Head of caudate nucleus (tissue), 42 donors: ENCODE measurements at regions not wholly inside any gene's neighbourhood (a gene's known extent, or its start where the extent isn't known, plus 50 kb on each side); places are given as distances from the start of the nearest gene placed in this dataset.
"Not testable (repeated sequence)": the region's sequence is repeated elsewhere in the genome, so short reads cannot be mapped to it uniquely, and the experiment has no call there.

Experiments used
- DNase-seq, 42 donors: peaks; one replicate each; pipeline versions ENCODE4 v3.0.0 to v3.0.0-alpha.2; 2020 to 2021; ENCODE audit warnings: mixed read lengths in 7 of 42
- intact Hi-C: fragments of 100-400 bp; cut with DNase I; formaldehyde crosslinking; loops from one replicate; pipeline ENCODE4 v1.15.0; 2022

GRCh38 chr4:116243431-116243830, 841.9 kb downstream of the TRAM1L1 start:
- no peak for DNase-seq
- intact Hi-C loops: no loop called here

DNA sequence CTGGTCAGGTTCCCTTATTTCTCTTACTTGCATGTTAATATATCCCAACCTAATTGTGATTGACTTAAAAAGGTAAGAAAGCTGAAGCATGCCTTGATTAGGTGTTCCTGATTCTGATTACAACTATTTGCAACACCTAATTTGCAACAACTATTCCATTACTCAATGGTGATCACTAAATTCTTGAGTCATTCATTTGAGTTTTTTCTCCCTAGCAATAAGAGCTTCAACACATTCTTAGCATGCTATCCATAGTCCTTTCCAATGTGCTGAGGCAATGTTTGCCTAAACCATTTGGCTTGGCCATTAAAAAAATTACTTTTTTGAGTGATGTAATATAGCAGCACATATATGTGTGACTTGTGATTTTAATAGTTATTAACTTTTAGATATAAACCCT, 851.4 kb downstream of the TRAM1L1 start:
- intact Hi-C loops: no loop called here
- no peak for DNase-seq

GRCh38 chr4:116231999-116232398, 853.4 kb downstream of the TRAM1L1 start:
- intact Hi-C loops, DNase-seq: not testable (repeated sequence)

DNA sequence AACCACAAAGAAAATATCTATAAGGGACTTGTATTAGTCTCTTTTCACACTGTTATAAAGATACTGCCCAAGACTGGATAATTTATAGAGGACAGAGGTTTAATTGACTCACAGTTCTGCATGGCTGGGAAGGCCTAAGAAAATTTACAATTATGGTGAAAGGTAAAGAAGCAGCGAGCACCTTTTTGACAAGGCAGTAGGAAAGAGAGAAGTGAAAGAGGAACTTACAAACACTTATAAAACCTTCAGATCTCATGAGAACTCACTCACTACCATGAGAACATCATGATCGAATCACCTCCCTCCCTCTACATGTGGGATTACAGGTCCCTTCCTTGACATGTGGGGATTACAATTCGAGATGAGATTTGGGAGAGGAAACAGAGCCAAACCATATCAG, 856.0 kb downstream of the TRAM1L1 start:
- no peak for DNase-seq
- intact Hi-C loops: no loop called here

DNA sequence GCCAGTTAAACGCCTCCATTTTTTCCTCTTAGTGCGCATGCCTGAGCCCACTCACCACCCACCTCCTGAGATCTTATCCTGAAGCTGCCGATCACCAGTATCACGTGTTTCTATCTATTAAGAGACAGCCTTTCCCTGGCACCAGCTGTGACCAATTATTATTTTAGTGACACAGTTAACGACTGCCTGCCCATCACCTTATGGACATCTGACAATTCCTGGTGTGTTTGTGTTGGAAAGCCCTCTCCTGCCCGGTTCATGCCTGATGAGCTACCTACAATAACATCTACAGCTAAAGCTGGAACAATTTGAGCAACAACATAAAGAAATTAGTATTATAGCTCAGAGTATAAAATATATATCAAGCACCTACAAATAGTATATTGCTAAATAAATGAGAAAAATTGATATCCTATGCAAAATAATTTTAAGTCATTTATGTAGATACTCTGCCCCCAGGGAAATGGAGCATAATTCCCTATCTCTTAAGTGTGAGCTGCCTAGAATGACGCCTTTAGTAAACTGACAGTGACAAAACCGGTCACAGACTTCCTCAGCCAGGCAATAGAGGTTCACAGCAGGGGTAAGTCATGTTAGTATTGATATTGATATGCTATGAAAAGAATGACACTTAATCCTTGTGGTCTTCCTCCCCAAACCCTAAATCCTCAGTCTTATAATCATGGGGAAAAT, 862.2 kb downstream of the TRAM1L1 start:
- intact Hi-C loops: no loop called here
- no peak for DNase-seq

DNA sequence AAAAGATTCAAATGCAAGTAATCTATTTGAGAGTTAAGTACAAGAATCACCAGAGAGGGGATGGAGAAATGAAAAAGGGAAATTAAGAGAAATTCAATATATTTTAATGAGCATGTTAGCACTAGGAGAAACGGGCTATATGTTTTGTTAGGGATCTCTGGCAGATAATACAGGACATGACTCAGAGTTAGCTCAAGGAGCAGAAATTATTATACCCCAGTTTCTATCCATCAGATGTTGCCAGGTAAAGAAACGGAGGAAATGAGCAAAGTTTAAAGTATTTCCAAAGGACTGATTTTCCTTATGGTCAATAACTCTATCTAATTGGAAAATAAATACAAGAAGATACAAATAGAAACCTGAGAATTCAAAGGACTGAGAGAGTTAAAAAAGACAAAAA, 867.6 kb downstream of the TRAM1L1 start:
- intact Hi-C loops: no loop called here
- no peak for DNase-seq

DNA sequence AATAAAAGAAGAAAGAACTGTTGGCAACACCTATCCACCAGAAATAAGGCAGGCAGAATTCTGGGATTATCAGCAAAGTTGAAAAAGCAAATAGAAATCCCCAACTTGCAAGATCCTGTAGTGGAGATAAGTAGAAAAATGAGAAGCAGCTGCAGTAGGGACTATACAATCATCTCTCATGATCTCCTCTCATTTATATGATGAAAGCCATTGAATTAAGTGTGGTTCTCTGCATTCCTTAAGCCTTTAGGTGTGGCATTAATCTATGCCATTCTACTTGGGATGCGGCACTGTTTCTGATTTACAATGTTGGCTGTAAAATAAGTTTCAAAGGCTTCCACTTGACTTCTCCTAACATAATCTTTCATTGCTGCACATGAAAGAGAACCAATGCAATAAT, 869.8 kb downstream of the TRAM1L1 start:
- intact Hi-C loops: no loop called here
- DNase-seq: no peak

GRCh38 chr4:116202524-116202923, 882.9 kb downstream of the TRAM1L1 start:
- intact Hi-C loops: no loop called here
- no peak for DNase-seq

DNA sequence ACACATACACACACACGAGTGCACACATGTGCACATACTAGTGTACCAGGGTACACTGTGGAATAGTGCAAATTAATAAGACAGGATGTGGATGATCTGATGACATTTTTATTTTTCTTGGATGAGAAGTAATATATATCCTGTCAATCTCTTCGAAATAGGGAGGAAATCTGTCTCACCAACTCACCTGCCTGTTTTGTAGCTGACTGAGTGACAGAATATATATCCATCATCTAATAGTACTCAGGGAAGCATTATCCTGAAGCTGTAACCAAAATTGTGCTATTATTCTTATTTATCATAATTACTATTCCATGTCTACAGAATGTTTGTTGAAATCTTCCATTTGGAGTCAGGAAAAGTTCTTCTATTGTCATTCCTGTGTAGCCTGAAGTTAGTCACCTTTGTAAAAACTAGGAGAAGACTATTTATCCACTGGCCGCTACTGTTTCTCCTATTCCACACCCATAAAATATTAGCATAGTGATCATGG, 888.0 kb downstream of the TRAM1L1 start:
- intact Hi-C loops: no loop called here
- DNase-seq: no peak

- no peak for DNase-seq
- intact Hi-C loops: no loop called here
Measured at GRCh38 chr4:116183241-116183640, 902.1 kb downstream of the TRAM1L1 start.

- DNase-seq: peak in 4 of 42 donors; percentile 2 to 27 (median 7)
- intact Hi-C loops: no loop called here
Measured at GRCh38 chr4:116180157-116180601, 905.2 kb downstream of the TRAM1L1 start.

DNA sequence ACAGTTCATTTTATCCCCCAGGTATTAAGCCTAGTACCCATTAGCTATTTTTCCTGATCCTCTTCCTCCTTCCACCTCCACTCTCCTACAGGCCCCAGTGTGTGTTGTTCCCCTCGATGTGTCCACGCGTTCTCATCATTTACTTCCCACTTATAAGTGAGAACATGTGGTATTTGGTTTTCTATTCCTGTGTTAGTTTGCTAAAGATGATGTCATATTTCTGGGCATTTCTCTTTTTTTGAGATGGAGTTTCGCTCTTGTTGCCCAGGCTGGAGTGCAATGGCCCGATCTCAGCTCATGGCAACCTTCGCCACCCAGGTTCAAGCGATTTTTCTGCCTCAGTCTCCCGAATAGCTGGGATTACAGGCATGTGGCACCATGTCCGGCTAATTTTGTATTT, 934.0 kb downstream of the TRAM1L1 start:
- DNase-seq, intact Hi-C loops: not testable (repeated sequence)

GRCh38 chr4:116150152-116150551, 935.2 kb downstream of the TRAM1L1 start:
- intact Hi-C loops: no loop called here
- no peak for DNase-seq

DNA sequence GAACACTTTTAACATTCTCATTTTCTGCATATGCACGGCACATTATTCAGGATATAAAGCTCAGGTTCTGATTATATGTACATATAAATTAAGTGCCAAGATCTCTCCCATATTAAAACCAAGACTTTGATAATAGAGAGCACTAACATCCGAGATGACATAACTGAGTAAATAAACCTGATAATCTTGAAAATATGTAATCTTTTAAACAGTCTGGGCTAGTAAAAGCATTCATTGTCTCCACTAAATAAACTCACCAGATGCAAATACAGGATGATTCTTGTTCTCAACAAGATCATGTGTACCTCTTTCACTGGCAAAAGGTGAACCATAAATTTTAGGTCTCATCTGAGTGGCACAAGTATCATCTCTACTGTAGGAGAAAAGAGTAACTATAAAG, 942.2 kb downstream of the TRAM1L1 start:
- DNase-seq: no peak
- intact Hi-C loops: no loop called here

DNA sequence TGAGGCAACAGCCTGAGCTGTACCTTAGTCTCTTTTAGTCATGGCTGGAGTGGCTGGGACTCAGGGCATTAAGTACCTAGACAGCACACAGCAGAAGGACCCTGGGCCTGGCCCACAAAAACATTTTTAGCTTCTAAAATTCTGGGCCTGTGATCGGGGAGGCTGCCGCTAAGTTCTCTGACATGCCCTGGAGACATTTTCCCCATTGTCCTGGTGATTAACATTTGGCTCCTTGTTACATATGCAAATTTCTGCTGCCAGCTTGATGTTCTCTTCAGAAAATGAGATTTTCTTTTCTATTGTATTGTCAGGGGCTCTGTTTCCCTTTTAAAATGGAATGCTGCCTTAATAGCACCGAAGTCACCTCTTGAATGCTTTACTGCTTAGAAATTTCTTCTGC, 952.4 kb downstream of the TRAM1L1 start:
- no peak for DNase-seq
- intact Hi-C loops: no loop called here

GRCh38 chr4:116126794-116127193, 958.6 kb downstream of the TRAM1L1 start:
- intact Hi-C loops: no loop called here
- no peak for DNase-seq

DNA sequence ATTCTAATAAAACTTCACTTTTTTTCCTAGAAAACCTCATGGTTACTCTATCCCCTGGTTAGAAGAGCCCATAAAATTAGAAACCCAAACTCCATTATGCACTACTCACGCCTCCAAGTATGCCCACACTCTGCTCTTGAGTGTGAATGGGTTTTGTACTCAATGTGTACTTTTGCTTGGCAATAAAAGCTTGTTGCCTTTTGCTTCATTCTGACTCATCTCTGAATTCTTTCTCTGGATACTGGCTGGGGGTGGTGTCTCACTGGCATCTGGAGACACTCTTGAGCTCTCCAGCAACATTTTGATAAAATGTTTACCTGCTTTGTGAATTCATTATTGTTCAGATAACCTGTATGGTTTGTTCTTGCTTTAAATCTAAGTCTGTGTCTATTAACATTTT, 963.3 kb downstream of the TRAM1L1 start:
- no peak for DNase-seq
- intact Hi-C loops: no loop called here

DNA sequence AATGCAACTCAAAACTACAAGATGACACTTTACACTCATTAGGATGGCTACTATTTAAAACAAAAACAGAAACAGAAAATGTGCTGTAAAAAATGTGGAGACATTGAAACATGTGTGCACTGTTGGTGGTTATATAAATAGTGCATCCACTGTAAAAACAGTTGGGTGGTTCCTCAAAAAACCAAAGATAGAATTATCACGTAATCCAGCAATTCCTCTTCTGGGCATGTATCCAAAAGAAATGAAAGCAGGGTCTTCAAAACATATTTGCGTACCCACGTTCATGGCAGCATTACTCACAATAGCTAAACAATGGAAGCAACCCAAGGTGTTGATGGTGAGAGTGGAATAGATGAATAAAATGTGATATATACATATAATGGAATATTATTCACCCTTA, 967.2 kb downstream of the TRAM1L1 start:
- no peak for DNase-seq
- intact Hi-C loops: no loop called here

- intact Hi-C loops, DNase-seq: not testable (repeated sequence)
Measured at GRCh38 chr4:116112861-116113260, 972.5 kb downstream of the TRAM1L1 start.

DNA sequence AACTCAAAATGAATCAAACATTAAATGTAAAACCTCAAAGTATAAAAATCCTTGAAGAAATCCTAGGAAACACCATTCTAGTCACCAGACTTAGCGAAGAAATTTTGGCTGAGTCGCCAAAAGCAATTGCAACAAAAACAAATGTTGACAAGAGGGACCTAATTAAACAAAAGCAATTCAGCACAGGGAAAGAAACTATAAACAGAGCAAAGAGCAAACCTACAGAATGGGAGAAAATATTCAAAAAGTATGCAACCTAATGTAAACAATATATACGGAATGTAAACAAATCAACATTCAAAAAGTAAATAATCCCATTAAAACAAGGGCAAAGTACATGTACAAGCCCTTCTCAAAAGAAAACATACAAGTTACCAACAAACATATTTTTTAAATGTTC, 974.7 kb downstream of the TRAM1L1 start:
- no peak for DNase-seq
- intact Hi-C loops: no loop called here

- intact Hi-C loops: no loop called here
- no peak for DNase-seq
Measured at GRCh38 chr4:116108606-116109005, 976.8 kb downstream of the TRAM1L1 start.
